HG03432 (cell line): ENCODE measurements at regions not wholly inside any gene's neighbourhood (a gene's known extent, or its start where the extent isn't known, plus 50 kb on each side); places are given as distances from the start of the nearest gene placed in this dataset.
"Not testable (repeated sequence)": the region's sequence is repeated elsewhere in the genome, so short reads cannot be mapped to it uniquely, and the experiment has no call there.

Experiments
- ATAC-seq: cut with Tn5 transposase; IDR thresholded peaks from one replicate; pipeline ENCODE4 v1.9.1; 2021; ENCODE audit warnings: mild to moderate bottlenecking, moderate library complexity; ENCODE audit not compliant: unreplicated experiment

DNA sequence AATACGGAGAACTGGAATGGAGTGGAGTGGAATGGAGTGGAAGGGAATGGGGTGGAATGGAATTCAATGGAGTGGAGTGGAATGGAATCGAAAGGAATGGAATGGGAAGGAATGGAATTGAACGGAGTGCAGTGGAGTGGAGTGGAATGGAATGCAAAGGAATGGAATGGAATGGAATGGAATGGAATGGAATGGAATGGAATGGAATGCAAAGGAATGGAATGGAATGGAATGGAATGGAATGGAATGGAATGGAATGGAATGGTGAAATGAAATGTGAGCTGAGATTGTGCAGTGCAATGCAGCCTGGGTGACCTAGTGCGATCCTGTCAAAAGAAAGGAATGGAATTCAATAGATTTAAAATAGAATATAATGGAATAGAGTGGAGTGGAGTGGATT is 357.3 kb upstream of the WSB1 start:
- not testable (repeated sequence) for ATAC-seq

DNA sequence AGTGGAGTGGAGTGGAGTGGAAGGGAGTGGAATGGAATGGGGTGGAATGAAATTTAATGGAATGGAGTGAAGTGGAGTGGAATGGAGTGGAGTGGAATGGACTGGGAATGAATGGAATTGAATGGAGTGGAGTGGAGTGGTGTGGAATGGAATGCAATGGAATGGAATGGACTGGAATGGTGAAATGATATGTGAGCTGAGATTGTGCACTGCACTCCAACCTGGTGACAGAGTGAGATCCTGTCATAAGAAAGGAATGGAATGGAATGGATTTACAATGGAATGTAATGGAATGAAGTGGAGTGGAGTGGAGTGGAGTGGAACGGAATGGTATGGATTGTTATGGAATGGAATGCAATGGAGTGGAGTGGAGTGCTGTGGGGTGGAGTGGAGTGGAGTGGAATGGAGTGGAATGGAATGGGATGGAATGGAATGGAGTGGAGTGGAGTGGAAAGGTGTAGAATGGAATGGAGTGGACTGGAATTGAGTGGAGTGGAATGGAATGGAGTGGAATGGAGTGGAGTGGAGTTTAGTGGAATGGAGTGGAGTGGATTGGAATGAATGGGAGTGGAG is 356.1 kb upstream of the WSB1 start:
- ATAC-seq: not testable (repeated sequence)

DNA sequence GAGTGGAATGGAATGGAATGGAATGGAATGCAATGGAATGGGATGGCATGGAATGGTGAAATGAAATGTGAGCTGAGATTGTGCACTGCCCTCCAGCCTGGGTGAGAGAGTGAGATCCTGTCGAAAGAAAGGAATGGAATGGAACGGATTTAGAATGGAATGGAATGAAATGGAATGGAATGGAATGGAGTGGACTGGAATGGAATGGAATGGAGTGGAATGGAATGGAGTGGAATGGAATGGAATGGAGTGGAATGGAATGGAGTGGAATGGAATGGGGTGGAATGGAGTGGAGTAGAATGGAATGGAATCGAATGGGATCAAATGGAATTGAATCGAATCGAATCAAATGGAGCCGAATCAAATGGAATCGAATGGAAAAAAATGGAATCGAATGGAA is 354.2 kb upstream of the WSB1 start:
- not testable (repeated sequence) for ATAC-seq

DNA sequence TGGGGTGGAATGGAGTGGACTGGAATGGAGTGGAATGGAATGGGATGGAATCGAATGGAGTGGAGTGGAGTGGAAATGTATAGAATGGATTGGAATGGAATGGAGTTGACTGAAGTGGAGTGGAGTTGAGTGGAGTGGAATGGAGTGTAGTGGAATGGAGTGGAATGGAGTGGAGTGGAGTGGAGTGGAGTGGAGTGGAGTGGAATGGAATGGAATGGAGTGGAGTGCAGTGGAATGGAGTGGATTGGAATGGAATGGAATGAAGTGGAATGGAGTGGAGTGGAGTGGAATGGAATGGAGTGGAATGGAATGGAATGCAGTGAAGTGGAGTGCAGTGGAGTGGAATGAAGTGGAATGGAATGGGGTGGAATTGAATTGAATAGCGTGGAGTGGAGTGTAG is 353.3 kb upstream of the WSB1 start:
- not testable (repeated sequence) for ATAC-seq

DNA sequence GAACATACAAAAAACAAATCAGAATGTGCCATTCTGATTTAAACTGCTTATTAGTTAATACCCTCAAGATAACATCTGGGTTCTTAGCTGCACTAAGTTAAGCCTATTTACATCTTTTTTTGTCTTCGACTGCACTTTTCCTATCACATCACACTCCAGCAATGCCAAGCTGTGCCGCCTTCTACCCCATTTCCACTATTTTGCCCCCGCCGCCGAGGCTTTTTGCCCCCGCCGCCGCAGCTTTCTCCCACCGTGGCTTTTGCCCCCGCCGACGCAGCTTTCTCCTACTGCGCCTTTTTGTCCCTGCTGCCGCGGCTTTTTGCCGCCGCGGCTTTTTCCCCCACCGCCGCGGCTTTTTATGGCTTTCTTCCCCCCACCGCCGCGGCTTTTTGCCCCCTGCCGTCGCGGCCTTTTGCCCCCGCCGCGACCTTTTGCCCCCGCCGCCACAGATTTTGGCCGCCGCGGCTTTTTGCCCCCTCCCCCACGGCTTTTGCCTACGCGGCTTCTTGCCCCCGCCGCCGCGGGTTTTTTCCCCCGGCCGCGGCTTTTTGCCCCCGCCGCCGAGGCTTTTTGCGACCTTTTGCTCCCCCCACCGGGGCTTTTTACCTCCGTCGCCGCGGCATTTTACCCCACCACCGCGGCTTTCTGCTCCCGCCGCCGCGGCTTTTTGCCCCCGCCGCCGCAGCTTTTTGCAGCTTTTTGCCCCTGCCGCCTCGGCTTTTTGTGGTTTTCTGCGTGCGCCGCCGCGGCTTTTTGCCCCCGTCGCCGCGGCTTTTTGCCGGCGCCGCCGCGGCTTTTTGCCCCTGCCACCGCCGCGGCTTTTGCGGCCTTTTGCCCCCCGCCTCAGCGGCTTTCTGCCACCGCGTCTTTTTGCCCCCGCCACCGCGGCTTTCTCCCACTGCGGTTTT is 331.4 kb upstream of the WSB1 start:
- ATAC-seq: no peak

DNA sequence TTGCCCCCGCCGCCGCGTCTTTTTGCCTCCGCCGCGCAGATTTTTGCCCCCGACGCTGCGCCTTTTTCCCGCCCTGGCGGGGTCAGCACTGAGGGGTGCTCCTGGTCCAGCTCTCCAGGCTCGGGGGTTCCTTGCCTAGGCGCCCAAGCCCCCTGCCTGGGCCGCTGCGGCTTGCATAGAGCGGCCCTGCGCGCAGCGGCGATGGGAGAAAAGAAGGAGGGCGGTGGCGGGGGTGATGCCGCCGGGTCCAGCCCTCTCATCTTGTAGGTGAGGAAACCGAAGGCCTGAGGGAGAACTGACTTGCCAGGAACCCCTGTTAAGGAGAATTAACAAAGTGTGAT is 330.8 kb upstream of the WSB1 start:
- no peak for ATAC-seq

DNA sequence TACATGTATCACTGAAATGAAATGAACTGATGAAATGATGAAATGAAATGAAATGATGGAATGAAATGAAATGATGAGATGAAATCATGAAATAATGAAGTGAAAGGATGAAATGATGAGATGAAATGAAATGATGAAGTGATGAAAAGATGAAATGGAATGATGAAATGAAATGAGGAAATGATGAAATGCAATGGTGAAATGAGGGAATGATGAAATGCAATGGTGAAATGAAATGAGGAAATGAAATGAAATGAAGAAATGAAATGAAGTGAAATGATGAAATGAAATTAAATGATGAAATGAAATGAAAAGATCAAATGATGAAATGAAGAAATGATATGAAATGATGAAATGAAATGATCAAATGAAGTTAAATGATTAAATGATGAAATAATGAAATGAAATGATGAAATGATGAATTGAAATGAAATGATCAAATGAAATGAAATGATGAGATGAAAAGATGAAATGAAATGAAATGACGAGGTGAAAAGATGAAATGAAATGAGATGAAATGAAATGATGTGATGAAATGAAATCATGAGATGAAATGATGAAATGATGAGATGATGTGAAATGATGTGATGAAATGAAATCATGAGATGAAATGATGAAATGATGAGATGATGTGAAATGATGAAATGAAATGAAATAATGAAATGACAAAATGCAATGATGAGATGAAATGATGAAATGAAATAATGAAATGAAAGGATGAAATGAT is 327.9 kb upstream of the WSB1 start:
- not testable (repeated sequence) for ATAC-seq

DNA sequence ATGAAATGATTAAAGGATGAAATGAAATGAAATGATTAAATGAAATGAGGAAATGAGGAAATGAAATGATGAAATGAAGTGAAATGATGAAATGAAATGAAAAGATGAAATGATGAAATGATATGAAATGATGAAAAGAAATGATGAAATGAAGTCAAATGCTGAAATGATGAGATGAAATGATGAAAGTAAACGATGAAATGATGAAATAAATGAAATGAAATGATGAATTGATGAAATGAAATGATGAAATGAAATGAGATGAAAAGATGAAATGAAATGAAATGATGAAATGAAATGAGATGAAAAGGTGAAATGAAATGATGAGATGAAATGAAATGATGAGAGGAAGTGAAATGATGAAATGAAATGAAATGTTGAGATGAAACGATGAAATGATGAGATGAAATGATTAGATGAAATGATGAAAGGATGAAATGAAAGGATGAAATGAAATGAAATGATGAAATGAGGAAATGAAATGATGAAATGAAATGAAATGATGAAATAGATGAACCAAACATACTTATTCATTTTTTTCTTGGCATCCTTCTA is 327.2 kb upstream of the WSB1 start:
- ATAC-seq: not testable (repeated sequence)

DNA sequence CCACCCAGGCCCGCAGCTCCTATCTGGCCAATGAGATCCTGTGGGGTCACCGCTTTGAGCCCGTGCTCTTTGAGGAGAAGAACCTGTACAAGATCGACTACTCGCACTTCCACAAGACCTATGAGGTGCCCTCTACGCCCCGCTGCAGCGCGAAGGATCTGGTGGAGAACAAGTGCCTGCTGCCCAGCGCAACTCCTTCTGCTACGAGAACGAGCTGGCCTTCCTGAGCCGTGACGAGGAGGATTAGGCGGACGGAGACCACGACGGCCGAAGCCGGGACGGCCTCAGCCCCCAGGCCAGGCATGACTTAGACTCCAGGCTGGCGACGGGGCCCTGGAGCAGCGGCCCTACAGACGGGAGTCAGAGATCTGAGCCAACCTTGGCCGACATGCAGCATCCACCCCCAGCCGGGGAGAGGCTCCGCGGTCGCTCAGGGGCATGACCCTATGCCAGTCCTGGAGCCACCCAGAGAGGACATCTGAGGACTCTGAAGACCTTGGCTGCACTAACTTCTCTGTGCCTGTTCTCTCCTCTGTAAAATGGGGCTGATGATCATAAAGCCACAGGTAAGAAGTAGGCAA is 312.0 kb upstream of the WSB1 start:
- ATAC-seq: not testable (repeated sequence)

DNA sequence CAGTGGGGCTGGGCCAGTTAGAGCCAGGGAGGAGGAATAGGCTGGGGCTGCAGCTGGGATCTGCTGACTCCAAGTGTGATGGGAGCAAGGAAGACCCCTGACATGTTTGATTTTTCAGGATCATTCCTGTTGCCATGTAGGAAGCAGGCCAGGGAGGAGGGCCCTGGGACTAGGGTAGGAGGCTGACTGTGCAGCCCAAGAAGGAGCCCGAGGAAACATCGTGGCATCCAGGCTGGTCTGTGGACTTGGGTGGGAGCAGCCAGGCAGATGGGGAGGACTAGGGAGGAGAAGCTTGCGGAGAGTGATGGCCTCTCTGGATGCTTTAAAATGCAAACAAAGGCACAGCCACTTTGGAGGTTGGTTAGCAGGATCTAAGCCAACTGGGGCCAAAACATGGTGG is 311.4 kb upstream of the WSB1 start:
- ATAC-seq: not testable (repeated sequence)

DNA sequence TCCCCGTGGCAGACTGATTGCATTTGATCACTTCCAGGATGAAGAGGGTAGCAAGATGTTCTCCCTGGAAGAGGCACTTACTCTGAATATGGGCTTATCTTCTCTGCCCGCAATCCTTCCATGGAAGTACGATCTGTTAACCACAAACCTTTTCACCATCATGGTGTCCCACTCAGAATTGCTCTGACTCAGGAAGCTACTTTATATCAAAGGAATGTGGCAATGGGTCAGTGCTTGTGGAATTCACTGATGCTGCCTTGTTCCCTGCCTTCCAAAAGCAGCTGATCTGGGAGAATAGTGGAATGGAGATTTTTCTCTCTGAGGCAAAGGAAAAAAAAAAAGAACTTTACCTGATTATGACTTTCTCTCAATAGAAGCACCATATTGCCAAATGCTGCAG is 306.1 kb upstream of the WSB1 start:
- not testable (repeated sequence) for ATAC-seq

DNA sequence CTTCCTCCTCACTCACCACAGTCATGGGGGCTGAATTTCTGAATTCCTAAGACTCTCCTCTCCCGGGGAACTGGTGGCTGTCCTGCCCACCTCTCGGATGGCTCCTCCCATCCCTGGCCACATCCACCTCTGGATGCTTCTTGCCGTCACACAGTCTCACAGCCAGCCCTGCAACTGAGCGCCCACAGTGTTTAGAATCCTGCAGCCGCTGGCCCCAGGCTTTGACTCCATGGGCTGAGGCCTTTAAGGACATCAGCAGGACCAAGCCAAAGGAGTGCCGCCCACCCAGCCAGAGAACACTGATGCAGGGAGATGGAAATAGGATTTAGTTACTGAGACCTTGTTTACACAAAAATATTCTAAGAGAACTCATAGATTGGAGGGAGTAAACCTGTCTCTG is 299.3 kb upstream of the WSB1 start:
- not testable (repeated sequence) for ATAC-seq

DNA sequence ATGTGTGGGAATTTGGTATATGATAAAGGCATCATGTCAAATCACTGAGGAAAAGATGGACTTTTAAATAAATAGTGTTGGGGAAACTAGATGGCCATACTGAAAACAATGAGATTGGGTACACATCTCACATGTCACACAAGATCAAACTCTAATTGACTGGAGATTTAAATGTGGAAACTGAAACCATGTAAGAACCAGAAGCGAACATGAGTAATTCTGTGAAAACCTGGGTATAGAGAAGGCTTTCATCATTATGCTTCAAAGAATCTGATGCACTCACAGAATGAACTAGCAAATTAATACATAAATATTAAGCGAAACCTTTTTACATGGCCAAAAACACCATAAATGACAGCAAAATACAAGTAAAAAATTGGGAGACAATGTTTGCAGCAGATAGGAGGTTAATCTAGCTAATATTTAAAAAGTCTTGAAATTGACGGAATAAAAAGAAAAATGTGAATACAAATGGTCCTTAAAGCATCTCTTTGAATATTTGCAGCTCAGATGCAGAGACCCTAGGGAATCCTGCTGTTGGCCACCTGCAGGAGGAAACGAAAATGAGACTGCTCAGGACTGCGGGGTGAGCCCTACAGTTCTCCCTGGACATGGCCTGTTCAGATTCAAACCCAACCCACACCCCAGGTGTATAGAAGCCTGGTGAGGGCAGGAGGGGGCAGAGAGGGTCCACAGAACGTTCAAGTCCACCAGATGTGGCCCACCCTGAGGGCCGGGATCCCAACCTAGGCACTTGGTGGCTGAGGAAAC is 297.6 kb upstream of the WSB1 start:
- not testable (repeated sequence) for ATAC-seq

DNA sequence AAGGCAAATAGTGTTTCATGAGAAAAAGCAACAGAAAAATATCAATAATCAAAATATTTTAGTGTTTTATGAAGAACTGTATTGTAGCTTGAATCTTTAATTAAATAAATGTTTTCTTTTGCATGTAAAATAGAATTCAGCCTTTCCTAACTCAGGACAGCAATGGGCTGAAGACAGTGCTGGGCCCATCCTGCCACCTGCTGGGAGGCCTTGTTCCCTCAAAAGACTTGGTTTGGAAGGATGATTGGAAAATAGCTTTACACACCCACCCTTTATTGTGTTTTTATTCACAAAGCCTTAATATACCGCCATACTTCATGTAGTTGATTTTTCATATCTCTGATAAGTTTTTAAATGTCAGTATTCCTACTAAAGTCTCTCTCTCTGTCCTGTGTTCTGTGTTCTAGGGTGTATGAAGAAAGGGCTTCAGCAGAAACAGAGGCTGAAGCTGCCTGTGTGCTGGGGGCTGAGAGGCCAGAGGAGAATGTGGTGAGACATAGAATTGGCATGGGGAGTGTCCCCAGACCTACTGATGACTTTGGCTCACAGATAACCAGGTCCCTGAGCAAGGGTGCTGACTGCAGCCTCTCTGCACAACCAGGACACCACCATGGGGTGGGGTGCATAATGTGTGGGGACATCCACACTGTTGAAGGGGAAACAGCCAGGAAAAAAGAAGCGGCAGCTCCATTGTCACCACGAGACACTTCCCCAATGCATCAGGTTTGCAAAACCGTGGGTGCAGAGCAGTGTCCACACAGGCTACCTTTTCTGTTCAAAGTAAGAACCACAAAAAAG is 286.0 kb upstream of the WSB1 start:
- not testable (repeated sequence) for ATAC-seq

DNA sequence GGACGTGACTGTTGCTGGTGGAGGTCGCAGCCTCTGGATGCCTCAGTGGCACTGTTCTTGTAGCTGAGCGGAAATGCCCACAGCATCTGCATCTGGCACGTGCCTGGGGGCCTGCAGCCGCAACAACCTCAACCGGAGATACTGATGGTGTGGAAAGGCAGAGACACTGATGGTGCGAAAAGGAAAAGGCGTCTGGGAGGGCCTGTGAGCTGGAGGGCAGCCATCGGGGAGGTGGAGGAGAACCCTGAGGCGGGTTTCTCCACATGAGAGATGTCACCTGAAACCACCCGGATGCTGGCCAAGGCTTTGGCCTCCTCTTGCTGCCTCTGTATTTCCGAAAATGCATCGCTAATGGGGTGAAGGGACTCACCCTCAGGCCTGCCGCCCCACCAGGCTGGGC is 284.8 kb upstream of the WSB1 start:
- ATAC-seq: no peak

DNA sequence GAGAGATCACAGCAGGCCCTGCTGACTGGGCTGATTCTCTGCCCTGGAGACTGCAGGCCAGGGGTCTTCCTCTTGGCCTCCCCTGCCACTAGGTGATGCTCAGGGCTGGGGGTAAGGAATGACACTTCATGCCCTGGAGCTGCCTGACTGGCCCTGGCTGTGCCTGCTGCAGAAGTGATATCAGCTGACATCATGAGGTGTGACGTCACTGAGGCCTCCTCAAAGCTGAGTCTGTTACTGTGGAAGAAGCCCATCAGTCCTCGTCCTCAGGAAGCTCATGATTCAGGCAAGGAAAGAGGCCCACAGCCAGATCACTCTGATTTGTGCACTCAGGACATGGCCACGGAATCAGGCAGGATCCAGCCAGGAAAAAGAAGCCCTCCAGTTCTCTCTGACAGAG is 283.8 kb upstream of the WSB1 start:
- ATAC-seq: not testable (repeated sequence)

DNA sequence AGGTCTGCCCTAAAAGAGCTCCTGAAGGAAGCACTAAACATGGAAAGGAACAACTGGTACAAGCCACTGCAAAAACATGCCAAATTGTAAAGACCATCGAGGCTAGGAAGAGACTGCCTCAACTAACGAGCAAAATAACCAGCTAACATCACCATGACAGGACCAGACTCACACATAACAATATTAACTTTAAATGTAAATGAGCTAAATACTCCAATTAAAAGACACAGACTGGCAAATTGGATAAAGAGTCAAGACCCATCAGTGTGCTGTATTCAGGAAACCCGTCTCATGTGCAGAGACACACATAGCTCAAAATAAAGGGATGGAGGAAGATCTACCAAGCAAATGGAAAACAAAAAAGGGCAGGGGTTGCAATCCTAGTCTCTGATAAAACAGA is 263.4 kb upstream of the WSB1 start:
- not testable (repeated sequence) for ATAC-seq

DNA sequence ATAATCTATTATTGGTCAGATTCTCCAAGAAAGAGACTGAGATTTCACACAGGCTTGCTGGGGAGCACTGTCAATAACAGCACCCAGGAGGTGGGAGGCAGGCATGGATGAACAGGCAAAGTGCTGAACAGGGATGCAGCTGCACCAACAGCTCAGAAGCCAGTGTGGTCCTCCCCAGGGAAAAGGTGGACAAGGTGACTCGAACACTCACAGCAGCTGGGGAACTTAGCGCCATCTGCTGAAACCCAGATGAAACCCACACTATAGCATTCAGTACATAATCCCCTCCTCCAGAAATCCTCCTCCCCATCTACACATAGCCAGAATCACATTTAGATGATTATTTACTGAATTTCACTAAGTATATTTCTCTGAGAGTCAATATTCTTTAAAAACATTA is 255.2 kb upstream of the WSB1 start:
- no peak for ATAC-seq

DNA sequence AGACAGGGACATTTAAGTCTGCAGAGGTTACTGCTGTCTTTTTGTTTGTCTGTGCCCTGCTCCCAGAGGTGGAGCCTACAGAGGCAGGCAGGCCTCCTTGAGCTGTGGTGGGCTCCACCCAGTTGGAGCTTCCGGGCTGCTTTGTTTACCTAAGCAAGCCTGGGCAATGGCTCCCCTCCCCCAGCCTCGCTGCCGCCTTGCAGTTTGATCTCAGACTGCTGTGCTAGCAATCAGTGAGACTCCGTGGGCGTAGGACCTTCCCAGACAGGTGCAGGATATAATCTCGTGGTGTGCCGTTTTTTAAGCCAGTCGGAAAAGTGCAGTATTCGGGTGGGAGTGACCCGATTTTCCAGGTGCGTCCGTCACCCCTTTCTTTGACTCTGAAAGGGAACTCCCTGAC is 248.9 kb upstream of the WSB1 start:
- not testable (repeated sequence) for ATAC-seq
